Left renal pelvis (tissue), 4 donors: ENCODE measurements at regions not wholly inside any gene's neighbourhood (a gene's known extent, or its start where the extent isn't known, plus 50 kb on each side); places are given as distances from the start of the nearest gene placed in this dataset.
"Not testable (repeated sequence)": the region's sequence is repeated elsewhere in the genome, so short reads cannot be mapped to it uniquely, and the experiment has no call there.

Experiments
- DNase-seq, 4 donors: peaks; one replicate each; pipeline ENCODE4 v3.0.0-alpha.2; 2013; ENCODE audit warnings: low read depth in 4 of 4, low spot score in 3 of 4

- not testable (repeated sequence) for DNase-seq
Observed at GRCh38 chr17:64800987-64801386, 118.3 kb downstream of the LRRC37A3 start.

- not testable (repeated sequence) for DNase-seq
Observed at GRCh38 chr17:64800361-64800895, 118.8 kb downstream of the LRRC37A3 start.

- not testable (repeated sequence) for DNase-seq
Observed at GRCh38 chr17:64799543-64800188, 119.6 kb downstream of the LRRC37A3 start.

- DNase-seq = not testable (repeated sequence)
Observed at GRCh38 chr17:64798961-64799360, 120.3 kb downstream of the LRRC37A3 start.

DNA sequence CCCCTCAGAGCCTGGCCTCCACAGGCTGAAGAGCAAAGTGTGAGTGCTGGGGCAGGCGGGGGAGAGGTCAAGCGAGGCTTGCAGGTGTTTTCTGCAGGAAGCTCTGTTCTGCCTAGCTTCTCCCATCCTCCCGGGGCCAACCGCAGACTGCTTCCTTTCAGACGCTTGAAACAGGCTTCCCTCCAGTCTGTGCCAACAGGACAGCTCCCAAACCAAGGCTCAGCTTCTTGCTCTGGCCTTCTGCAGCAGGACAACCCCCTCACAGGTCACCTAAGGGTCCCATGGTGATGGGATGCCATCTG lies 120.8 kb downstream of the LRRC37A3 start:
- DNase-seq = not testable (repeated sequence)

DNA sequence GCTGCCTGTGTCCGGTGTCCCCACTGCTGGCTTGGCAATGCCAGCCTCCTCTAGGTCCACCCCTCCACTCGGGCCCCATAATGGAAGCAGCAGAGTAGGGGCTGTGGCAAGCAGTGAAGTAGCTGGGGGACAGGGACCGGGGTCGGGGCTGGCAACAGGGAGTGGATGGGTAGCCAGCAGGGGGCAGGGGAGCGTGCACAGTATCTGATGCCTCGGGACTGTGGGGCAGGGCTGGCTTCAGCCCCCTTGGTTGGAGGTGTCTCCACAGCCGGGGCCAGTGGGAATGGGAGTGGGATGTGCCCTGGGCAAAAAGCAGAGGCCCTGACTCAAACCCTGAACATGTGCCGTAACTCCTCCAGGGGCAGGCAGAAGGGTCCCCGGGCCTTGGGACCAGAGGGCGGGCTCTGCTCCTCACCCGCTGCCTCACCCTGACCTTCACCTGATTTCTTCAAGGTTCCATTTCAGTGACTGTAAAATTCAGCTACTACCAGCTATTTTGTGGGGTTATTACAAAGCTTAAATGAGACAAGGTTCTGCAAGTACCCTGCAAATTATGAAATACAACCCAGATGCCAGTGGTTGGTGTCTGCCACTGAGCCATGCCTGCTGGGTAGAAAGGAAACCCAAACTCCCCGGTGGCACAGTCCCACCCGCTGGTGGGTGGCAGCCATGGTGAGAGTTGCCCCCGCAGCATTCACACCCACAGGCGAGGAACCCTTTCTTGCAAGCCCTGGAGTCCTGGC lies 121.4 kb downstream of the LRRC37A3 start:
- not testable (repeated sequence) for DNase-seq

DNA sequence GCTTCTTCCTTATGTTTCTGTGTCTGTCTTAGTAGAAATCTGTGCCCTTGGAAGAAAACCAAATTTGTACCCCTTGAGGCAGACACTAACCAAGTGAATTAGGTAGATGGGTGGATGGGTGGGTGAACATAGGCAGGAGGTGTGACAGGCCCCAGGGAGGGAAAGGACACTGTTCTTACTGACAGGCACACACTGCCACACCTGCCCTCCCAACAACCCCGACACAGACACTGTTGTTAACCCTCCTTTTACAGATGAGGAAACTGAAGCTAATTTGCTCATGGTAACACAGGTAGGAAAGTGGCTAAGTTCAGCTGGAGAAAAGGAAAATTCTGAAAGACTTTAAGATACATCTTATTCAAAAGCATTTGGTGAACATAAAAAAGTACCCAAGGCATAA lies 123.9 kb downstream of the LRRC37A3 start:
- not testable (repeated sequence) for DNase-seq

- DNase-seq = not testable (repeated sequence)
Observed at GRCh38 chr17:64794548-64795274, 124.6 kb downstream of the LRRC37A3 start.

GRCh38 chr17:64794113-64794512 lies 125.2 kb downstream of the LRRC37A3 start:
- DNase-seq = not testable (repeated sequence)

DNA sequence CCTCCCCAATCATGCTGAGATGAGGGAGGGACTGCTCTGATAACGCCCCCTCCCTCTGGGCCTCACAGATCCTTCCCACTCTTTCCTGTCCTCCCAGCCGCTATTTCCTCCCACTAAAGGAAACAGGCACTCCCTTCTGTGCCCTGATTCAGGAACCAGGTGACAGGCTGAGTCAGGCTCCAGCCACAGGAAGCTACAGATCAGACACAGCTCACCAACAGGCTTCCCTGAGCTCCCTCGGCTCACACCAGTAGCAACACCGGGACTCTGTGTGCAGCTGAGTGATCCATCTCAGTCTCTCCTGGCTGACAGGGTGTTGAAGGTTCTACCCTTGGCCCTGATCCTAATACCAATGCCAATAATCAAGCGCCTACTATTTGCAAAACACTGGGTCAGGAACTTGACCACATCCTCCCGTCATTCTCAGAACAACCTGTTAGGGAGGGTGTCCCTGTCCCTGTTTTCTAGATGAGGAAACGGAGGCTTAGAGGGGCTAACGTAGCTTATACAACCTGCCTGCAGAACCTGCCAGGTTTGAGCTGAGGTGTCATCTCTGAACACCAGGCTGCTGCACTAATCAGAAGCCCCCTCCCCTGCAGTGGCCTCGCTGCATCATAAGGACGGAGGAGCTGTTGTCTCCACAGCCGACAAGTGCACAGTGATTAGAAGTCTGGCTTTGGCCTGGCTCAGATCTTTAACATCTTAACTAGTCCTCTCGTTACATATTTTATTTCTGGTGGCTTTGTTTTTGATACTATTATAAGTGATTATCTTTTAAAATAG lies 126.3 kb downstream of the LRRC37A3 start:
- not testable (repeated sequence) for DNase-seq

- not testable (repeated sequence) for DNase-seq
Observed at GRCh38 chr17:64792276-64792675, 127.0 kb downstream of the LRRC37A3 start.

GRCh38 chr17:64791691-64792090 lies 127.6 kb downstream of the LRRC37A3 start:
- DNase-seq = not testable (repeated sequence)

DNA sequence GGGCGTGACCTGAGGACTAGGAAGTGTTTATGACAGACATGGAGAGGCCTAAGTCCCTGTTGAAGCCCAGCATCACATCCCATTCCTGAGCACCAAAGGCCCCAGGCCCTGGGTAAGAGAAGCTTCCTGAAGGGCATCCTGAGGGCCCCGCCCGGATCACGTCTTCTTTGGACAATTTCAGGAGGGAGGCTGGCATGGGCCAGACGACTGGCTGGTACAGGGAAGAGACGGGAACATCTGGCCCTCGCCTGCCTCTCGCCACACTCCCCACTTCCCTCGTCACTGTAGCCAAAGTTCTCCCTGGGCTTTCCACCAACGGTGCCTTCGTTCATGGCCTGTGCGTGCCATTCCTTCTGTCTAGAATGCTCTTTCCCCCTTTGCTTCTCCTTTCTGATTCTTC lies 128.1 kb downstream of the LRRC37A3 start:
- not testable (repeated sequence) for DNase-seq

- DNase-seq = not testable (repeated sequence)
Observed at GRCh38 chr17:64790690-64791089, 128.6 kb upstream of the SMURF2 start.

DNA sequence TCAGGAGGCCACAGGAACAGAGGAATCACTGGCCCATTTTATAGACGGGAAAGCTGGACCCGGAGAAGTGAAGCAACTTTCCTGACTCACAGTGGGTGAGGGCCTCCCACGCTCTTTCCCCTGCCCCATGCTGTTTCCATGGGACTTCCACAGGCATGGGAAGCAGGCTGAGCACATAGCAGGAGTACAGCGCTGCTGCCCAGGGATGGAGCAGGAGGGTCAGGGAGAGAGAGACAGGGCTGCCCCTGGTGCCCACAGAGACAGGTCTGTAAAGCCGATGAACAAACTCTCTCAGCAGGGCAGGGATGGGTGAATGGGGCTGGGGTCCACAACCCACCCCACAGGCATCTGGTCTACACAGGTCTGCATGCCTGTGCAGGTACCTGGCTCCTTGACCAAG lies 128.1 kb upstream of the SMURF2 start:
- not testable (repeated sequence) for DNase-seq

- DNase-seq = not testable (repeated sequence)
Observed at GRCh38 chr17:64789061-64789445, 126.9 kb upstream of the SMURF2 start.

DNA sequence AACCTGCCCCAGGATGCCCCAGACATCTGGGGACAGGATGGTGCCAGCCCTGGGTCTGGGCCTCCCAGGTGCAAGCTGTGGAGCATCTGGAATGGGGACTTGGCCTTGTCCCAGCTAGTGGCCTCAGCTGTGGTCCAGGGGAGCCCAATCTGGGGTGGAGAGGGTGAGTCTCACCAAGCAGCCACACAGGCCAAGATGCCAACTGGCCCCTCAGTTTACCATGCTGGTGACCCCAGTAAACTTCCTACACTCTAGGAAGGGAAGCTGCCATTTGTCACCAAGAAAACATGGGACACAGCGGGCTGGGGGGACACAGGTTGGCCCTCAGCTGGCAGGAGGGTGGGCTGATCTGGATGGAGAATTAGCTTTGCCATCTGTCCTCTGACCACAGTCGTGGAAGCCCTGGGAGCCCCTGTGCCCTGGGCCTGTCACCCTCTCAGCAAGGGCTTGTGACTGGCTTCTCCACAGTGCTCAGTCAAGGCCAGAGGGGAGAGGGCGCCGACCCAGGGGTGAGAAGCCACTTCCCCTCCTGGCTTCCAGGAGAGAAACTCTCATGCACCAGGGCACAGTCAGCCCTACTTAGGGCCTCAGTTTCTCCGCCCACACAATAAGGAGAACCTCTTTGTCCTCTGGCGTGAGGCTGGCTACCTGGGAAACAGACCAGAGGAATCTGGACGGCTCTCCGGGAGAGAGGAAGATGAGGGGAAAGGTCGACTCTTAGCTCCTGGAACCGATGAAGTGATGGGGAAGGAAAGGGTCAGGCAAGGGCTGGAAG lies 126.4 kb upstream of the SMURF2 start:
- DNase-seq = no peak

DNA sequence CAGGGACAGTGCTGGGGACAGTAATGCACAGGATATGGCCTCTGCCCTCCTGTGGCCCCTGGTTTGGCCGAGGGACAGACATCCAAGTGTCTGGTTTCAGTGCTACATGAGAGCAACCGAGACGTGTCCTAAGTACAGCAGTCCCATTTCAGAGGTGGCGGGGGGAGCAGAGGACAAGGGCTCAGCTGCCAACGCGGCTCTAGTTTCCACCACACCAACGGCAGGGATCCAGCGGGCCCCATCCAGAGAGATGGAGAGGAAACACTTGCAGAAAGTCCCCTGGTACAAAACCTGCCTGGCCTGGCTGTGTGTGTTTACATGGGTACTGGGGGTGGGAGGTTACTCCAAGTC lies 125.8 kb upstream of the SMURF2 start:
- no peak for DNase-seq

DNA sequence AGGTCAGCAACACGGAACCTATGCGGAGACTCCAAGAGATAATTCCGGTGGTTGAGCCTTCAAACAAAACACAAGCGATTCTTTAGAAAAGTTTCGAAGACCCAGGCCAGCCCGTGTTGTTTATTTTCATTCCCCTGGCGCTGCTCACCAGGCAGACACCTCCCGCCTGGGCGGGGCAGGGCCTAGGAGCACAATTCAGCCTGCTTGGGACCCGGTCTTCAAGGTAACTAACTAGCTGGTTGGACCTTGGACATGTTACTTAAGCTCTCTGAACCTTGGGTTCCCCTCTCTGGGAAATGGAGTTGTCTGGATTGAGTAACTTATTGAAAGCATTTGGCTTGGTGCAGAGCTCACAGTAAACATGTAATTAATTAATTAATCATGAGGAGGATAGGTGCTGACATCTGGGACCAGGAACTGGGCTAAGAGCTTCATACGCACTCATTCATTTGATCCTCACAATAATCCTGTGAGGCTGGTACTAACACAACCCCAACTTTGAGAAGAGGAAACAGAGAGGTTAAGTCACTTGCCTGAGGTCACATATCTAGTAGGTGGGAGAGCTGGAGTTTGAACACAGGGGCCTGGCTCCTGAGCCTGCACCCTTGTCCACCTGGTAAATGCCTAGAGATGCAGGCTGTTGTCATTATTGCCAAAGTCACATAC lies 125.3 kb upstream of the SMURF2 start:
- DNase-seq = no peak
